ENCODE measurements at regions not wholly inside any gene's neighbourhood (a gene's known extent, or its start where the extent isn't known, plus 50 kb on each side); places are given as distances from the start of the nearest gene placed in this dataset.

GRCh38 chr20:24304291-24304690 is 165.1 kb upstream of the SYNDIG1 start:
- no peak overlapping the region for H3K27ac ChIP-seq

GRCh38 chr20:24303393-24304170 is 165.8 kb upstream of the SYNDIG1 start:
- no peak overlapping the region for H3K27ac ChIP-seq
- H3K4me3 ChIP-seq: no peak overlapping the region
- TF ChIP-seq POLR2A (IDR thresholded peaks at IDR 0.05) (no peak), CTCF (IDR thresholded peaks at IDR 0.05) (peak in 1 of 6 experiments; percentile 10)
- H3K9me3 ChIP-seq: no peaks in the 10 kb centered on the region
- H3K4me1 ChIP-seq: no peaks in the 10 kb centered on the region
- no peaks in the 10 kb centered on the region for H3K27me3 ChIP-seq
- H3K36me3 ChIP-seq: no peaks in the 10 kb centered on the region
- DNase-seq: no peak

More at GRCh38 chr20:24304291-24304690, 165.1 kb upstream of the SYNDIG1 start:
- no peak overlapping the region for H3K4me3 ChIP-seq
- no peaks in the 10 kb centered on the region for H3K4me1 ChIP-seq
- TF ChIP-seq CTCF (IDR thresholded peaks at IDR 0.05) (no peak), POLR2A (IDR thresholded peaks at IDR 0.05) (no peak)
- no peak for DNase-seq
- H3K27me3 ChIP-seq: no peaks in the 10 kb centered on the region
- H3K36me3 ChIP-seq: no peaks in the 10 kb centered on the region
- H3K9me3 ChIP-seq: no peaks in the 10 kb centered on the region

GRCh38 chr20:24297993-24298392 is 171.4 kb upstream of the SYNDIG1 start:
- Histone ChIP-seq H3K4me1 (no peaks in the 10 kb centered on the region), H3K4me3 (no peak overlapping the region), H3K36me3 (no peaks in the 10 kb centered on the region), H3K27ac (no peak overlapping the region), H3K27me3 (no peaks in the 10 kb centered on the region), H3K9me3 (no peaks in the 10 kb centered on the region)
- TF ChIP-seq POLR2A (IDR thresholded peaks at IDR 0.05) (no peak), CTCF (IDR thresholded peaks at IDR 0.05) (no peak)
- no peak for DNase-seq

- DNase-seq: no peak
- Histone ChIP-seq H3K9me3 (no peaks in the 10 kb centered on the region), H3K4me1 (no peaks in the 10 kb centered on the region), H3K4me3 (no peak overlapping the region), H3K36me3 (no peaks in the 10 kb centered on the region), H3K27me3 (no peaks in the 10 kb centered on the region), H3K27ac (no peak overlapping the region)
- TF ChIP-seq CTCF (IDR thresholded peaks at IDR 0.05) (no peak), POLR2A (IDR thresholded peaks at IDR 0.05) (no peak)
These were observed 172.8 kb upstream of the SYNDIG1 start for GRCh38 chr20:24296477-24297261.

- Histone ChIP-seq H3K36me3 (no peaks in the 10 kb centered on the region), H3K27me3 (no peaks in the 10 kb centered on the region), H3K27ac (no peak overlapping the region), H3K9me3 (no peaks in the 10 kb centered on the region), H3K4me3 (no peak overlapping the region), H3K4me1 (no peaks in the 10 kb centered on the region)
- DNase-seq: no peak
- TF ChIP-seq POLR2A (IDR thresholded peaks at IDR 0.05): no peak
- TF ChIP-seq CTCF (IDR thresholded peaks at IDR 0.05): no peak
These were observed 178.4 kb upstream of the SYNDIG1 start for GRCh38 chr20:24291014-24291413.

All from Peyer's patch (tissue), 4 donors.